GM12865 (cell line): ENCODE measurements at regions not wholly inside any gene's neighbourhood (a gene's known extent, or its start where the extent isn't known, plus 50 kb on each side); places are given as distances from the start of the nearest gene placed in this dataset.

Experiments
- DNase-seq: peaks from one replicate; pipeline ENCODE4 v3.0.0; 2010; ENCODE audit warnings: low read depth
- H3K4me3 ChIP-seq: 2 replicates; pipeline ENCODE4 v1.5.1; 2011; ENCODE audit warnings: mild to moderate bottlenecking, low read depth, low read length, control low read depth
- CTCF ChIP-seq: IDR thresholded peaks from 2 replicates; pipeline ENCODE4 v1.5.1; 2011; ENCODE audit warnings: low read length, control low read depth, low read depth, inconsistent platforms; ENCODE audit not compliant: insufficient read depth; ENCODE audit errors: missing control alignments

GRCh38 chr20:39534846-39535245 lies 572.7 kb downstream of the DHX35 start:
- no peak overlapping the region for H3K4me3 ChIP-seq
- no peak for TF ChIP-seq CTCF
- no peak for DNase-seq

- no peak for DNase-seq
- no peak overlapping the region for H3K4me3 ChIP-seq
- TF ChIP-seq CTCF, result no peak
Measured at GRCh38 chr20:39533858-39534257, 571.7 kb downstream of the DHX35 start.

GRCh38 chr20:39532205-39532604 lies 570.1 kb downstream of the DHX35 start:
- H3K4me3 ChIP-seq, result no peak overlapping the region
- no peak for DNase-seq
- no peak for TF ChIP-seq CTCF

- no peak for DNase-seq
- H3K4me3 ChIP-seq, result no peak overlapping the region
- TF ChIP-seq CTCF, result no peak
Measured at GRCh38 chr20:39528436-39528835, 566.3 kb downstream of the DHX35 start.

GRCh38 chr20:39524371-39524911 lies 562.3 kb downstream of the DHX35 start:
- no peak overlapping the region for H3K4me3 ChIP-seq
- no peak for DNase-seq

GRCh38 chr20:39523405-39523804 lies 561.3 kb downstream of the DHX35 start:
- H3K4me3 ChIP-seq, result no peak overlapping the region
- no peak for DNase-seq
- no peak for TF ChIP-seq CTCF

More at GRCh38 chr20:39524371-39524911, 562.3 kb downstream of the DHX35 start:
- no peak for TF ChIP-seq CTCF

GRCh38 chr20:39518654-39519053 lies 556.5 kb downstream of the DHX35 start:
- no peak for TF ChIP-seq CTCF
- no peak overlapping the region for H3K4me3 ChIP-seq
- DNase-seq, result no peak
